HepG2 (cell line): ENCODE measurements at regions not wholly inside any gene's neighbourhood (a gene's known extent, or its start where the extent isn't known, plus 50 kb on each side); places are given as distances from the start of the nearest gene placed in this dataset.

Source experiments
- ATAC-seq: fragments of 200-7000 bp; cut with Tn5 transposase; 3 replicates; pipeline ENCODE4 v1.9.1; 2020; ENCODE audit warnings: mild to moderate bottlenecking, moderate library complexity
- BruUV-seq: library from RNA; stranded (reverse); fragments of 400-500 nt; replicated peaks from 2 replicates; lab custom pipeline; 2021; lab: Mats Ljungman, UMichigan
- CTCF ChIA-PET: fragments of 300-600 bp; formaldehyde crosslinking; extraction: SDS; loops from one replicate; lab custom pipeline; 2021; ENCODE audit warnings: low total read pairs, inconsistent platforms, low intra/inter-chr PET ratio; lab: Yijun Ruan, JAX
- POLR2A ChIA-PET: fragments of 350-600 bp; sonication (Branson Sonifier 250); formaldehyde crosslinking; loops from one replicate; lab custom pipeline; 2020; ENCODE audit warnings: antibody characterized with exemption, inconsistent platforms; lab: Yijun Ruan, JAX
- DNase-seq: peaks from one replicate; pipeline ENCODE4 v3.0.0-alpha.2; 2015; ENCODE audit warnings: low spot score
- FAIRE-seq: peaks from 3 replicates; lab custom pipeline; 2011; peaks lifted over from hg19 to GRCh38; lab: Jason Lieb, UNC
- H2AFZ ChIP-seq: one replicate; pipeline ENCODE4 v1.6.1; 2011; ENCODE audit warnings: low read length, inconsistent platforms
- H3K27ac ChIP-seq: fragments of 300-600 bp; 3 replicates; pipeline ENCODE4 v1.8.0; 2011; ENCODE audit warnings: mixed run types, mild to moderate bottlenecking, mixed read lengths, low read length, inconsistent platforms; ENCODE audit not compliant: insufficient read depth; ENCODE audit errors: extremely low read length
- H3K27me3 ChIP-seq, 2 experiments: fragments of 200-600 bp in 1 of 2; 2 replicates in 1 of 2; 3 replicates in 1 of 2; pipeline versions ENCODE4 v1.6.0 to v1.8.0; 2011; ENCODE audit warnings: low read length in 2 of 2, mild to moderate bottlenecking in 2 of 2, moderate library complexity in 2 of 2, inconsistent platforms in 1 of 2; ENCODE audit not compliant: insufficient read depth in 2 of 2, control insufficient read depth in 1 of 2
- H3K36me3 ChIP-seq, 2 experiments: fragments of 200-600 bp in 1 of 2; replicated peaks in 1 of 2; 2 replicates in 1 of 2; 3 replicates in 1 of 2; pipeline versions ENCODE4 v1.5.1 to v1.8.0; 2011; ENCODE audit warnings: low read length in 2 of 2, inconsistent platforms in 1 of 2; ENCODE audit not compliant: insufficient read depth in 2 of 2, control insufficient read depth in 1 of 2
- H3K4me1 ChIP-seq: 2 replicates; pipeline ENCODE4 v1.5.1; 2012; ENCODE audit warnings: low read length, inconsistent platforms; ENCODE audit not compliant: insufficient read depth
- H3K4me2 ChIP-seq: 2 replicates; pipeline ENCODE4 v1.6.0; 2011; ENCODE audit warnings: low read depth, low read length, inconsistent platforms
- H3K4me3 ChIP-seq, 3 experiments: fragments of 200-600 bp in 1 of 3; sonication (generic), shearing (Covaris generic) in 1 of 3; replicated peaks in 1 of 3; 2 replicates each; pipeline ENCODE4 v1.5.1; 2011 to 2016; ENCODE audit warnings: low read length in 3 of 3, inconsistent platforms in 2 of 3, low read depth in 2 of 3, mild to moderate bottlenecking in 2 of 3, control low read depth in 1 of 3, mixed read lengths in 1 of 3; ENCODE audit not compliant: insufficient read depth in 1 of 3
- H3K79me2 ChIP-seq: one replicate; pipeline ENCODE4 v1.6.1; 2011; ENCODE audit warnings: low read length, inconsistent platforms; ENCODE audit not compliant: insufficient read depth
- H3K9ac ChIP-seq: 2 replicates; pipeline ENCODE4 v1.6.0; 2011; ENCODE audit warnings: mild to moderate bottlenecking, low read depth, low read length, inconsistent platforms; ENCODE audit not compliant: insufficient read depth
- H3K9me3 ChIP-seq: 2 replicates; pipeline ENCODE4 v1.5.1; 2012; ENCODE audit warnings: mild to moderate bottlenecking, low read length
- H4K20me1 ChIP-seq: 2 replicates; pipeline ENCODE4 v1.6.0; 2011; ENCODE audit warnings: inconsistent platforms, mild to moderate bottlenecking, low read length, moderate library complexity; ENCODE audit not compliant: insufficient read depth
- HMGXB3 ChIP-seq: sonication (generic); formaldehyde crosslinking; IDR thresholded peaks from 2 replicates; pipeline ENCODE4 v1.4.0; 2020; ENCODE audit warnings: missing genetic modification reagents, borderline replicate concordance
- ZBTB4 ChIP-seq: sonication (generic); formaldehyde crosslinking; IDR thresholded peaks from 2 replicates; pipeline ENCODE4 v1.4.0; 2020; ENCODE audit warnings: missing genetic modification reagents, mild to moderate bottlenecking, borderline replicate concordance
- ZHX1 ChIP-seq: sonication (generic); formaldehyde crosslinking; IDR thresholded peaks from 2 replicates; pipeline ENCODE4 v1.8.1; 2022; ENCODE audit warnings: low read depth, mild to moderate bottlenecking, missing genetic modification reagents
- ZNF691 ChIP-seq: sonication (generic); formaldehyde crosslinking; IDR thresholded peaks from 2 replicates; pipeline ENCODE4 v1.4.0; 2020; ENCODE audit warnings: missing genetic modification reagents, low read depth, mild to moderate bottlenecking, borderline replicate concordance
- WGBS: methylation state at CpG from one replicate; pipeline ENCODE4 v1.1.6; 2017; ENCODE audit warnings: low lambda C conversion rate; 5-methylcytosine and 5-hydroxymethylcytosine counted together
- in situ Hi-C: cut with HindIII; loops from 2 replicates; pipeline ENCODE4 v1.10.0; 2017; ENCODE audit warnings: low pct_unique_long_range_greater_than_20kb; ENCODE audit not compliant: extremely low pct_ligation_motif_present
- intact Hi-C: fragments of 100-400 bp; cut with micrococcal nuclease; formaldehyde crosslinking; loops from one replicate; pipeline ENCODE4 v1.10.0; 2022; ENCODE audit not compliant: unreplicated experiment

GRCh38 chr13:54287062-54287764 lies 1258.6 kb downstream of the OLFM4 start (continued):
- TF ChIP-seq HMGXB3 (CRISPR knock-in tag), result no peak
- TF ChIP-seq ZNF691 (CRISPR knock-in tag), result no peak
- TF ChIP-seq, all 625 proteins: peak for 0

GRCh38 chr13:54301085-54301484 lies 1272.5 kb downstream of the OLFM4 start:
- no peaks in the 10 kb centered on the region for H4K20me1 ChIP-seq
- no peaks in the 10 kb centered on the region for H3K27me3 ChIP-seq
- H3K4me2 ChIP-seq, result no peak overlapping the region
- no peaks in the 10 kb centered on the region for H3K4me1 ChIP-seq
- WGBS, result 0% methylated on average over 2 of the region's 2 CpGs
- TF ChIP-seq ZBTB4 (no peak), ZHX1 (CRISPR knock-in tag) (no peak)
- H3K9ac ChIP-seq, result no peak overlapping the region
- CTCF ChIA-PET, result no interaction called here
- DNase-seq (no peak), FAIRE-seq (no peak), ATAC-seq (no peak)
- no peak overlapping the region for H2AFZ ChIP-seq
- no TSS peak for BruUV-seq
- no peak overlapping the region for H3K27ac ChIP-seq
- no peaks in the 10 kb centered on the region for H3K36me3 ChIP-seq
- in situ Hi-C loops, result no loop called here
- H3K79me2 ChIP-seq, result no peaks in the 10 kb centered on the region
- POLR2A ChIA-PET, result no interaction called here
- peaks cover 92% of the 10 kb centered on the region for H3K9me3 ChIP-seq
- intact Hi-C loops, result no loop called here
- no peak overlapping the region for H3K4me3 ChIP-seq
